ENCODE measurements at regions not wholly inside any gene's neighbourhood (a gene's known extent, or its start where the extent isn't known, plus 50 kb on each side); places are given as distances from the start of the nearest gene placed in this dataset.

- TF ChIP-seq CTCF (conservative IDR thresholded peaks at IDR 0.05) (no peak), EZH2 (IDR thresholded peaks at IDR 0.05; ENCODE audit: low read depth) (no peak)
These were observed 369.5 kb upstream of the CAMK1G start for GRCh38 chr1:209213989-209214388.

Data from PC-9 (cell line).